ENCODE measurements at regions not wholly inside any gene's neighbourhood (a gene's known extent, or its start where the extent isn't known, plus 50 kb on each side); places are given as distances from the start of the nearest gene placed in this dataset.
A peak's percentile ranks its signal among the peaks of the same experiment; 100 is the strongest.

- no peaks in the 10 kb centered on the region for H3K9me3 ChIP-seq
- 76 to 90% methylated on average over 5 of the region's 5 CpGs for WGBS, 2 donors
- no peak for DNase-seq
- peaks cover 0 to 22% (median 14%) of the 10 kb centered on the region in 4 donors for H3K4me1 ChIP-seq
- TF ChIP-seq EP300 (IDR thresholded peaks at IDR 0.05) (no peak), CTCF (IDR thresholded peaks at IDR 0.05) (no peak), POLR2AphosphoS5 (IDR thresholded peaks at IDR 0.05) (no peak), POLR2A (IDR thresholded peaks at IDR 0.05) (no peak)
- no peak overlapping the region for H3K27ac ChIP-seq
- H3K36me3 ChIP-seq, result no peaks in the 10 kb centered on the region
- H3K4me3 ChIP-seq, result no peak overlapping the region
- intact Hi-C loops (cut with DNase I), result no loop called here
- H3K27me3 ChIP-seq, result no peaks in the 10 kb centered on the region
These were observed 205.4 kb upstream of the FMN2 start for GRCh38 chr1:239886266-239886665.

- H3K9me3 ChIP-seq, result no peaks in the 10 kb centered on the region
These were observed 203.0 kb upstream of the FMN2 start for GRCh38 chr1:239888639-239889038.

GRCh38 chr1:239891621-239892358 is 199.9 kb upstream of the FMN2 start:
- H3K27ac ChIP-seq, result peak overlapping the region in 1 of 4 donors; percentile 35
- intact Hi-C loops (cut with DNase I), result loop anchor here (10.0 kb wide), 2 partner anchors 77 to 587 kb away; no protein-coding TSS in a partner anchor
- no peaks in the 10 kb centered on the region for H3K27me3 ChIP-seq
- H3K9me3 ChIP-seq, result no peaks in the 10 kb centered on the region
- peaks cover 0 to 29% (median 21%) of the 10 kb centered on the region in 4 donors for H3K4me1 ChIP-seq
- H3K4me3 ChIP-seq, result no peak overlapping the region
- H3K36me3 ChIP-seq, result no peaks in the 10 kb centered on the region
- TF ChIP-seq EP300 (IDR thresholded peaks at IDR 0.05), result no peak
- WGBS, 2 donors, result 77 to 86% methylated on average over 5 of the region's 5 CpGs
- no peak for DNase-seq

More at GRCh38 chr1:239888639-239889038, 203.0 kb upstream of the FMN2 start:
- Histone ChIP-seq H3K27ac (no peak overlapping the region), H3K36me3 (no peaks in the 10 kb centered on the region), H3K4me1 (peaks cover 0 to 43% (median 32%) of the 10 kb centered on the region in 4 donors), H3K4me3 (no peak overlapping the region), H3K27me3 (no peaks in the 10 kb centered on the region)
- TF ChIP-seq POLR2AphosphoS5 (IDR thresholded peaks at IDR 0.05), result no peak
- TF ChIP-seq EP300 (IDR thresholded peaks at IDR 0.05), result no peak
- TF ChIP-seq POLR2A (IDR thresholded peaks at IDR 0.05), result no peak
- TF ChIP-seq CTCF (IDR thresholded peaks at IDR 0.05), result no peak
- intact Hi-C loops (cut with DNase I), result no loop called here
- no peak for DNase-seq
- WGBS, 2 donors, result 94 to 95% methylated on average over 4 of the region's 4 CpGs

GRCh38 chr1:239892602-239893001 is 199.1 kb upstream of the FMN2 start:
- H3K4me3 ChIP-seq, result no peak overlapping the region
- TF ChIP-seq POLR2AphosphoS5 (IDR thresholded peaks at IDR 0.05), result peak; percentile 68 to 85 (median 76)
- TF ChIP-seq EP300 (IDR thresholded peaks at IDR 0.05), result peak; percentile 51 to 87 (median 54)
- TF ChIP-seq CTCF (IDR thresholded peaks at IDR 0.05), result no peak
- no peak for DNase-seq
- no peaks in the 10 kb centered on the region for H3K27me3 ChIP-seq
- H3K9me3 ChIP-seq, result no peaks in the 10 kb centered on the region
- H3K27ac ChIP-seq, result peak overlapping the region in 2 of 4 donors; percentile 35 to 40
- intact Hi-C loops (cut with DNase I), result loop anchor here (10.0 kb wide), 2 partner anchors 78 to 588 kb away; no protein-coding TSS in a partner anchor
- H3K4me1 ChIP-seq, result peaks cover 0 to 35% (median 29%) of the 10 kb centered on the region in 4 donors
- H3K36me3 ChIP-seq, result no peaks in the 10 kb centered on the region

- no peak for TF ChIP-seq POLR2AphosphoS5 (IDR thresholded peaks at IDR 0.05)
- no peak for TF ChIP-seq POLR2A (IDR thresholded peaks at IDR 0.05)
- no peak for TF ChIP-seq CTCF (IDR thresholded peaks at IDR 0.05)
- no peak for TF ChIP-seq EP300 (IDR thresholded peaks at IDR 0.05)
- intact Hi-C loops (cut with DNase I), result loop anchor here (10.0 kb wide), 2 partner anchors 78 to 588 kb away; no protein-coding TSS in a partner anchor
- Histone ChIP-seq H3K27me3 (no peaks in the 10 kb centered on the region), H3K27ac (peak overlapping the region in 3 of 4 donors; percentile 0 to 40 (median 35)), H3K36me3 (no peaks in the 10 kb centered on the region), H3K4me1 (peaks cover 0 to 40% (median 34%) of the 10 kb centered on the region in 4 donors), H3K9me3 (no peaks in the 10 kb centered on the region), H3K4me3 (no peak overlapping the region)
- no peak for DNase-seq
- WGBS, 2 donors, result 10 to 45% methylated on average over 3 of the region's 3 CpGs
These were observed 198.5 kb upstream of the FMN2 start for GRCh38 chr1:239893127-239893731.
